ENCODE measurements at regions not wholly inside any gene's neighbourhood (a gene's known extent, or its start where the extent isn't known, plus 50 kb on each side); places are given as distances from the start of the nearest gene placed in this dataset.
A peak's percentile ranks its signal among the peaks of the same experiment; 100 is the strongest.

DNA sequence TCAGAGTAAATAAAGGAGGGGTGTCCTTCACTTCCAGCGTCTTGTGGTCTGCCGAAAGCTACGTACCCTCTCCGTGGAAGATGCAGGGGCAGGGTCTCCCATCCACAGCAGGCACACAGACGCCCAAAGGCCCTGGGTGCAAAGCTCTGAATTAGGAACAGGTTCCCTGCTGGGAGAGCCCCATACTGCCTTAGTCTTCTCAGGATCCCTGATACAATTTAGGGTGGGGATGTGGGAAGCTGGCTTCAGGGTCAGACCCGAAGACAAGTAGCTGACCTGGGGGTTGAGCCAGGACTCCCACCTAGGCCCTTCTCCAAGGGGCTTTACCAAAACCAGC, 74.1 kb downstream of the TTLL2 start (continued):
- TF ChIP-seq, protein P1, sequence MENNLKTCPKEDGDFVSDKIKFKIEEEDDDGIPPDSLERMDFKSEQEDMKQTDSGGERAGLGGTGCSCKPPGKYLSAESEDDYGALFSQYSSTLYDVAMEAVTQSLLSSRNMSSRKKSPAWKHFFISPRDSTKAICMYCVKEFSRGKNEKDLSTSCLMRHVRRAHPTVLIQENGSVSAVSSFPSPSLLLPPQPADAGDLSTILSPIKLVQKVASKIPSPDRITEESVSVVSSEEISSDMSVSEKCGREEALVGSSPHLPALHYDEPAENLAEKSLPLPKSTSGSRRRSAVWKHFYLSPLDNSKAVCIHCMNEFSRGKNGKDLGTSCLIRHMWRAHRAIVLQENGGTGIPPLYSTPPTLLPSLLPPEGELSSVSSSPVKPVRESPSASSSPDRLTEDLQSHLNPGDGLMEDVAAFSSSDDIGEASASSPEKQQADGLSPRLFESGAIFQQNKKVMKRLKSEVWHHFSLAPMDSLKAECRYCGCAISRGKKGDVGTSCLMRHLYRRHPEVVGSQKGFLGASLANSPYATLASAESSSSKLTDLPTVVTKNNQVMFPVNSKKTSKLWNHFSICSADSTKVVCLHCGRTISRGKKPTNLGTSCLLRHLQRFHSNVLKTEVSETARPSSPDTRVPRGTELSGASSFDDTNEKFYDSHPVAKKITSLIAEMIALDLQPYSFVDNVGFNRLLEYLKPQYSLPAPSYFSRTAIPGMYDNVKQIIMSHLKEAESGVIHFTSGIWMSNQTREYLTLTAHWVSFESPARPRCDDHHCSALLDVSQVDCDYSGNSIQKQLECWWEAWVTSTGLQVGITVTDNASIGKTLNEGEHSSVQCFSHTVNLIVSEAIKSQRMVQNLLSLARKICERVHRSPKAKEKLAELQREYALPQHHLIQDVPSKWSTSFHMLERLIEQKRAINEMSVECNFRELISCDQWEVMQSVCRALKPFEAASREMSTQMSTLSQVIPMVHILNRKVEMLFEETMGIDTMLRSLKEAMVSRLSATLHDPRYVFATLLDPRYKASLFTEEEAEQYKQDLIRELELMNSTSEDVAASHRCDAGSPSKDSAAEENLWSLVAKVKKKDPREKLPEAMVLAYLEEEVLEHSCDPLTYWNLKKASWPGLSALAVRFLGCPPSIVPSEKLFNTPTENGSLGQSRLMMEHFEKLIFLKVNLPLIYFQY (CRISPR knock-in tag; IDR thresholded peaks at IDR 0.05; ENCODE audit: borderline replicate concordance), result no peak
- 0 out of 2 replicates have a peak, but pooled peaks have one; percentile 60 for TF ChIP-seq ZNF678 (CRISPR knock-in tag; IDR thresholded peaks at IDR 0.05)
- no peak for TF ChIP-seq MZF1 (CRISPR knock-in tag; IDR thresholded peaks at IDR 0.05; ENCODE audit: borderline replicate concordance)
- no peak for TF ChIP-seq CHD2 (IDR thresholded peaks at IDR 0.05; ENCODE audit: low read depth, low read length)
- no peak for TF ChIP-seq ZNF569 (CRISPR knock-in tag; IDR thresholded peaks at IDR 0.05; ENCODE audit: borderline replicate concordance)
- TF ChIP-seq ISL2 (CRISPR knock-in tag; IDR thresholded peaks at IDR 0.05), result no peak
- no peak for TF ChIP-seq ZNF225 (CRISPR knock-in tag; IDR thresholded peaks at IDR 0.05)
- TF ChIP-seq, protein P2, sequence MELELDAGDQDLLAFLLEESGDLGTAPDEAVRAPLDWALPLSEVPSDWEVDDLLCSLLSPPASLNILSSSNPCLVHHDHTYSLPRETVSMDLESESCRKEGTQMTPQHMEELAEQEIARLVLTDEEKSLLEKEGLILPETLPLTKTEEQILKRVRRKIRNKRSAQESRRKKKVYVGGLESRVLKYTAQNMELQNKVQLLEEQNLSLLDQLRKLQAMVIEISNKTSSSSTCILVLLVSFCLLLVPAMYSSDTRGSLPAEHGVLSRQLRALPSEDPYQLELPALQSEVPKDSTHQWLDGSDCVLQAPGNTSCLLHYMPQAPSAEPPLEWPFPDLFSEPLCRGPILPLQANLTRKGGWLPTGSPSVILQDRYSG (CRISPR knock-in tag; IDR thresholded peaks at IDR 0.05), result no peak
- no peak for TF ChIP-seq SRSF9 (IDR thresholded peaks at IDR 0.05; ENCODE audit: borderline replicate concordance, insufficient read depth, low read depth, low read length, poor library complexity, severe bottlenecking)
- no peak for TF ChIP-seq MYC (CRISPR knock-in tag; IDR thresholded peaks at IDR 0.05; ENCODE audit: borderline replicate concordance)
- TF ChIP-seq ZMYM2 (CRISPR knock-in tag; IDR thresholded peaks at IDR 0.05), result no peak
- TF ChIP-seq ZIK1 (CRISPR knock-in tag; IDR thresholded peaks at IDR 0.05; ENCODE audit: borderline replicate concordance, low read depth), result no peak
- TF ChIP-seq, protein P3, sequence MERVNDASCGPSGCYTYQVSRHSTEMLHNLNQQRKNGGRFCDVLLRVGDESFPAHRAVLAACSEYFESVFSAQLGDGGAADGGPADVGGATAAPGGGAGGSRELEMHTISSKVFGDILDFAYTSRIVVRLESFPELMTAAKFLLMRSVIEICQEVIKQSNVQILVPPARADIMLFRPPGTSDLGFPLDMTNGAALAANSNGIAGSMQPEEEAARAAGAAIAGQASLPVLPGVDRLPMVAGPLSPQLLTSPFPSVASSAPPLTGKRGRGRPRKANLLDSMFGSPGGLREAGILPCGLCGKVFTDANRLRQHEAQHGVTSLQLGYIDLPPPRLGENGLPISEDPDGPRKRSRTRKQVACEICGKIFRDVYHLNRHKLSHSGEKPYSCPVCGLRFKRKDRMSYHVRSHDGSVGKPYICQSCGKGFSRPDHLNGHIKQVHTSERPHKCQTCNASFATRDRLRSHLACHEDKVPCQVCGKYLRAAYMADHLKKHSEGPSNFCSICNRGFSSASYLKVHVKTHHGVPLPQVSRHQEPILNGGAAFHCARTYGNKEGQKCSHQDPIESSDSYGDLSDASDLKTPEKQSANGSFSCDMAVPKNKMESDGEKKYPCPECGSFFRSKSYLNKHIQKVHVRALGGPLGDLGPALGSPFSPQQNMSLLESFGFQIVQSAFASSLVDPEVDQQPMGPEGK (CRISPR knock-in tag; IDR thresholded peaks at IDR 0.05), result no peak
- no peak for TF ChIP-seq ZNF232 (CRISPR knock-in tag; IDR thresholded peaks at IDR 0.05; ENCODE audit: borderline replicate concordance)
- TF ChIP-seq ZNF777 (CRISPR knock-in tag; IDR thresholded peaks at IDR 0.05), result no peak
- TF ChIP-seq ZNF136 (CRISPR knock-in tag; IDR thresholded peaks at IDR 0.05; ENCODE audit: low read depth), result no peak
